AG09319 (cell line): ENCODE measurements at regions not wholly inside any gene's neighbourhood (a gene's known extent, or its start where the extent isn't known, plus 50 kb on each side); places are given as distances from the start of the nearest gene placed in this dataset.

Experiments used
- DNase-seq: peaks from one replicate; pipeline ENCODE4 v3.0.0-alpha.2; 2010; ENCODE audit warnings: low read depth; ENCODE audit errors: extremely low read depth
- TF ChIP-seq, protein P1 (sequence below): IDR thresholded peaks from 2 replicates; pipeline ENCODE4 v1.5.1; 2011; ENCODE audit warnings: low read depth, mild to moderate bottlenecking, inconsistent platforms, low read length, moderate library complexity

DNA sequence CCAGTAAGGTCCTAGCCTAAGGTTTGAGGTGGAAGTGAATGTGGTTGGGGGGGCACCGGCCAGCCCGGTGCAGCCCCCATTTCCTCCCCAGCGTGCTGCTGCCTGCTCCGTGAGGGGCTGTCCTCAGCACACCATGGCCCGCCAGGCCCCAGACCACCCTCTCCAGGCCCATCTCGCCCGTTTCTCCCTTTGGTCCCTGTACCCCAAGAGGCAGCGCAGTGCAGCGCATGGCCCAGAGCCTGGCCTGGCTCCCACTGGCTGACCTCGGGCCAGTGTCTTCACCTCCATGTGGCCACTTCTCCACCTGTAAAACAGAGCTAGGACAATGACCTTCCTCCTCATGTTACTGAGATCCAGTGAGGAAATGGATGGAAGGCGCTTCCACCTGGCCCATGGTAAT, 170.0 kb upstream of the GSE1 start:
- DNase-seq = no peak
- TF ChIP-seq, protein P1, sequence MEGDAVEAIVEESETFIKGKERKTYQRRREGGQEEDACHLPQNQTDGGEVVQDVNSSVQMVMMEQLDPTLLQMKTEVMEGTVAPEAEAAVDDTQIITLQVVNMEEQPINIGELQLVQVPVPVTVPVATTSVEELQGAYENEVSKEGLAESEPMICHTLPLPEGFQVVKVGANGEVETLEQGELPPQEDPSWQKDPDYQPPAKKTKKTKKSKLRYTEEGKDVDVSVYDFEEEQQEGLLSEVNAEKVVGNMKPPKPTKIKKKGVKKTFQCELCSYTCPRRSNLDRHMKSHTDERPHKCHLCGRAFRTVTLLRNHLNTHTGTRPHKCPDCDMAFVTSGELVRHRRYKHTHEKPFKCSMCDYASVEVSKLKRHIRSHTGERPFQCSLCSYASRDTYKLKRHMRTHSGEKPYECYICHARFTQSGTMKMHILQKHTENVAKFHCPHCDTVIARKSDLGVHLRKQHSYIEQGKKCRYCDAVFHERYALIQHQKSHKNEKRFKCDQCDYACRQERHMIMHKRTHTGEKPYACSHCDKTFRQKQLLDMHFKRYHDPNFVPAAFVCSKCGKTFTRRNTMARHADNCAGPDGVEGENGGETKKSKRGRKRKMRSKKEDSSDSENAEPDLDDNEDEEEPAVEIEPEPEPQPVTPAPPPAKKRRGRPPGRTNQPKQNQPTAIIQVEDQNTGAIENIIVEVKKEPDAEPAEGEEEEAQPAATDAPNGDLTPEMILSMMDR = no peak

DNA sequence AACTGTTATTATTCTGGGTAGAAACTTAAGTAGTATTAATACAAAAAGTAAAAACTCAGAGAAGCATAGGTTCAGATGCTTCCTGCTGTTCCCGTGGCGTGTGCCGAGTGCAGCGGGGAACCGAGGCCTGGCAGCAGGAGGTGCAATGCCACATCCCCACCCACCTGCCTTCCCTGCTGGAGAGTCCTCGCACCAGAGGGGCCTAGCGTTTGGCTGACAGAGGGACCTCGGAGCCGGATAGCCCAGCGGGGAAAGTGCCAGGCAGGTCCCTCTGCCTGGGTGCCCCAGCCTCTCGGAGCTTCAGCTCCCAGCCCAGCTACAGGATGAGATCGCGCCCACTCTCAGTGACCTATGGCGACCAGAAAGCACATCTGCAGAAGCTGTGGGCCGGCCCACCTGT, 169.6 kb upstream of the GSE1 start:
- no peak for DNase-seq
- TF ChIP-seq, protein P1 = no peak

DNA sequence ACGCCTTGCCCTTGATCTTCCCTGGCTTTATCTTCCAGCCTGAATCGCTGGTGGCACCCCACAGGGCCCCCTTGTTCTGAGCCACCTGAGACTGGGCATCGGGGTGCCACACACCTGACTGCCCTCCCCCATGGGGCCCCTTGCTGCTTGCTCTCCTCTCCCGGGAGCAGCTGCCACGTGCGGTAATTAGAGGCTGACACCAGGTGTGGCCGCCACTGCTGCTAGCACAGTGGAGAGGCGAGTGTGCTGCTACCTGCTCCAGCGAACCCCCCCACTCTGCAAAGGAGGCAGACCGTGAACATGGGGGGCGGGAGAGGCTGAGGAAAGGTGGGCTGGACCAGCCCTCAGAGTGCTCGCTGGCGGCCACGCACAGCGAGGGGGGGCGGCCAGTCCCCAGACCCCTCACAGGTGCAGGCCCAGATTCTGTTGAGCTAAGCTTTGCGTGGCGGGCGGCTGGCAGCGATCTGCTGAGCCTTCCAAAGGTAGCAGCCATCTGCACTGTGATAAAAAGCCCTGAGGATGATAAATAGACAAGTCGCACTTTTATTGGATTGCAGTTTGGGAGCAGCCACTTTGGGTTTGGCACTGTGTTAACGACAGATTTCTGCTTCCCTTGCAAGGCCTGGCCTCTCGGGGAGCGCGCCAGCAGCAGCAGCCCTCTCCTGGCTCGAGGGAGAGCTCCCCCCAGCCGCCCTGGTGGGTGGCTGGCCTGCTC, 167.9 kb upstream of the GSE1 start:
- DNase-seq = no peak
- TF ChIP-seq, protein P1 = no peak

DNA sequence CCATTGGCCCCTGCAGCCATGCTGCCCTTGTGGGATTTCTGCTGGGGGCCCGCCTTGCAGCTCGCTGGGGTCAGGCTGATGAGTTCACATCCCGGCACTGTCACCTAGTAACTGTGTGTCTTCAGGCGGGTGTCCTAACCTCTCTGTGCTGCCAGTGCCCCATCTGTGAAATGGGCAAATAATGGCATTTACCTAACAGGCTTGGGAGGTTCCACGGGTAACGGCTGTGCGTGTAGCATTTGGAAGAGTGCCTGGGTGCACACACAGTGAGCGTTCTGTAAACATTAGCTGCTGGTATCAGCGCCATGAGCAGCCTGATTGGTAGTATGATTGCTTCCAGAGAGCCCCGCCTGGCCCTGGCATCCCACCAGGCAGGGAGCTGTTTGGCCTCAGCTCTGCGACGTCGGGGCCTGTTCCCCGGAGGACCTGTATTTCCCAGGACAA, 167.3 kb upstream of the GSE1 start:
- TF ChIP-seq, protein P1 = no peak
- DNase-seq = no peak

DNA sequence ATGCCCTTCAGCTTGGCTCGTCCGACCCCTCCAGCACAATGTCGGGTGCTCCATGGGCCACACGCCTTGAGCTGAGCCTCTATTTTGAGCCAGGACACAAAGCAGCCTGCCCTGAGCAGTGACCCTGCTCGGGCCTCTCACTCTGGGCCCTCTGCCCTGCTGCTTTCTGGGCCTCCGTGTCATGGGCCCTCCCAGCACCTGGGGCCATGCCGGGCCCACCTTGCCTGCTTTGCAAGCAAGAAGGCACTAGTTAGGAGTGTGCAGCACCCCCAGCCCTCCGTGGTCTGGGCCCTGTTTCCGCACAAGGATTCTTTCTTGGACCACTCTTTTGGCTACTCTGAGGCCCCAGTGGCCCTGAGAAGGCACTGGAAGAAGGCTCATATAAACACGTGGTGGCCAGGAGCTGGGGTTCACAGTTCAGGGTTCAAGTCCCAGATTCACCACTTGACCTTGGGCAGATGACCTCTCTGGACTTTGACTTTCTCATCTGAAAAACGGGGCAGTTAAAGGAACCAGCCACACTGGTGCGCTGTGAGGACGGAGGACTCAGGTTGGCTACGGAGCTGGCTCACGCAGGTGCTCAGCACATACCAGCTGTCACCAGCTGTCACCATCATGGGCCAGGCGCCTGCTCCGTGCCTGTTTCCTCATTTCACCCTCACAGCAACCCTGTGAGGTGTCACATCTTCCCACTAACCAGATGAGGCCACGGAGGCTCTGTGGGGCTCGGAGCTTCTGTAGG, 166.0 kb upstream of the GSE1 start:
- TF ChIP-seq, protein P1 = no peak
- DNase-seq = no peak

DNA sequence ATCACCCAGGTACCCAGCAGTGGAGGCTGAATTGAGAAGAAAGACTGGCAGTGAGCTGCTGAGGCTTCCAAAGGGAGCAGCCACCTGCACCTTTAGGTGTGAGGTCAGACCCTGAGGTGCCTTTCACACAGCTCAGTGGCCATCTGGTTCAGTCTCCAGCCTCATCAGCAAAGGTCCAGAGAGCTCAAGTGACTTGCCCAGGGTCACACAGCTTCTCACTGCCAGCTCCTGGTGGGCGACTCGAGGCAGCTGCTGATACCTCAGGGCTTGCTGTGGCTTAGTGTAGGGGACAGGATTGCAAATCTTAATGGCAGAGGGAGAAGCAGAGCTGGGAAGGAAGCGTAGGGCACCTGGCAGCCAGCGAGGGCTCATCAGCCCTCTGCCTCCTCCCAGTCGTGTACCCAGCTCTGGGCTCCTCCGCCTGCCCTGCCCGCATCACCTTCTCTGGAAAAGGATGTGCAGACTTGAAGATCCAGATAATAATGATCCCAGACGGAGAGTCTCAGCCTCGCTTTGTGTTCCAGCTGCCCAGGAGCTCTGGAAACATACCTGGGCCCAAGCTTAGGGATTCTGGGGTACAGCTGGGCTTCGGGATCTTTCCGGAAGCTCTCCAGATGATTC, 165.3 kb upstream of the GSE1 start:
- TF ChIP-seq, protein P1 = no peak
- no peak for DNase-seq
